ENCODE measurements at regions not wholly inside any gene's neighbourhood (a gene's known extent, or its start where the extent isn't known, plus 50 kb on each side); places are given as distances from the start of the nearest gene placed in this dataset.

DNA sequence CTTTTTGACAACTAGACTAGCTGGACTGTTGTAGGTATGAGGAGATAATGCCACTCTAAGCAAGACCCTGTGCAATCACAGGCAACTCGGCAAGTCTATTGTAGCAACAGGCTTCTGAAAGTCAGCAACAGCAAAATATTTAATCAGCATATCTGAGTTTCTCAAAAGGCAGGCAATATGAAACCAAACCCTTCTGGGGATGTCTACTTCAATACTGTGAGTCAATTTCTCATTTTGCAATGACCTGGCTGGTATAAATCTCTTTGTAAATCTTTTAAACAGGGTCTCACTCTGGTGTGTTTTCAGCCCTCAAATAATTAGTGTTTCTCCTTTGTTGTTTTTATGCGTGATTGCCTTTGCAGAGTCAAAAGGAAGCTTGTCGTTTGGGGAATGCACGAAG is 1044.5 kb downstream of the NTRK3 start (continued):
- TF ChIP-seq, protein P1, sequence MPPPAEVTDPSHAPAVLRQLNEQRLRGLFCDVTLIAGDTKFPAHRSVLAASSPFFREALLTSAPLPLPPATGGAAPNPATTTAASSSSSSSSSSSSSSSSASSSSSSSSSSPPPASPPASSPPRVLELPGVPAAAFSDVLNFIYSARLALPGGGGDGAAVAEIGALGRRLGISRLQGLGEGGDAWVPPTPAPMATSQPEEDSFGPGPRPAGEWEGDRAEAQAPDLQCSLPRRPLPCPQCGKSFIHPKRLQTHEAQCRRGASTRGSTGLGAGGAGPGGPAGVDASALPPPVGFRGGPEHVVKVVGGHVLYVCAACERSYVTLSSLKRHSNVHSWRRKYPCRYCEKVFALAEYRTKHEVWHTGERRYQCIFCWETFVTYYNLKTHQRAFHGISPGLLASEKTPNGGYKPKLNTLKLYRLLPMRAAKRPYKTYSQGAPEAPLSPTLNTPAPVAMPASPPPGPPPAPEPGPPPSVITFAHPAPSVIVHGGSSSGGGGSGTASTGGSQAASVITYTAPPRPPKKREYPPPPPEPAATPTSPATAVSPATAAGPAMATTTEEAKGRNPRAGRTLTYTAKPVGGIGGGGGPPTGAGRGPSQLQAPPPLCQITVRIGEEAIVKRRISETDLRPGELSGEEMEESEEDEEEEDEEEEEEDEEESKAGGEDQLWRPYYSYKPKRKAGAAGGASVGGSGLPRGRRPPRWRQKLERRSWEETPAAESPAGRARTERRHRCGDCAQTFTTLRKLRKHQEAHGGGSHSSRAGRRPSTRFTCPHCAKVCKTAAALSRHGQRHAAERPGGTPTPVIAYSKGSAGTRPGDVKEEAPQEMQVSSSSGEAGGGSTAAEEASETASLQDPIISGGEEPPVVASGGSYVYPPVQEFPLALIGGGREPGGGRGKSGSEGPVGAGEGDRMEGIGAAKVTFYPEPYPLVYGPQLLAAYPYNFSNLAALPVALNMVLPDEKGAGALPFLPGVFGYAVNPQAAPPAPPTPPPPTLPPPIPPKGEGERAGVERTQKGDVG (CRISPR knock-in tag; IDR thresholded peaks at IDR 0.05; ENCODE audit: borderline replicate concordance) = no peak
- no peak for TF ChIP-seq ZNF749 (CRISPR knock-in tag; IDR thresholded peaks at IDR 0.05; ENCODE audit: borderline replicate concordance)
- TF ChIP-seq, protein P2, sequence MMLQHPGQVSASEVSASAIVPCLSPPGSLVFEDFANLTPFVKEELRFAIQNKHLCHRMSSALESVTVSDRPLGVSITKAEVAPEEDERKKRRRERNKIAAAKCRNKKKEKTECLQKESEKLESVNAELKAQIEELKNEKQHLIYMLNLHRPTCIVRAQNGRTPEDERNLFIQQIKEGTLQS (CRISPR knock-in tag; IDR thresholded peaks at IDR 0.05) = no peak
- no peak for TF ChIP-seq ZNF101 (CRISPR knock-in tag; IDR thresholded peaks at IDR 0.05; ENCODE audit: borderline replicate concordance, low read depth)
- no peak for TF ChIP-seq ZNF460 (CRISPR knock-in tag; IDR thresholded peaks at IDR 0.05; ENCODE audit: borderline replicate concordance)
- TF ChIP-seq ZIK1 (CRISPR knock-in tag; IDR thresholded peaks at IDR 0.05; ENCODE audit: borderline replicate concordance, low read depth) = no peak
- no peak for TF ChIP-seq MEIS2 (CRISPR knock-in tag; IDR thresholded peaks at IDR 0.05)

DNA sequence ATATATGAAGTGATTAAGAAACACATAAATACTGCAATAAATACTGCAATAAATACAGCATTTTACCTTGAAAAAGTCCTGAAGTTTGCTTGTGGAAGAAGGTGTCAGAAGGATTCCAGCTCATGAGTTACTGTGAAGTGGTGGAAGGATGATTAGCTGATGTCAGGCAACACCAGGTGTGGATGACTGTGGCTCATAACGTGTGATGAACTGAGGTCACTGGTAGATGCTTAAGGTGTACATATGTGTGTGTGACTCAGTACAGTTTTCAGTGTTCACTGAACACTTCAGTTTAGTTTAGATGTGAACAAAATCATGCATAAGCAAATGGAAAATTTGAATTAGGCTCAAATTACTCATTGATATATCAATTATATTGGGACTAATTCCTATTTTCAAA is 1045.0 kb downstream of the NTRK3 start:
- H3K9me3 ChIP-seq (ENCODE audit: low read length) = peaks cover 97% of the 10 kb centered on the region
- TF ChIP-seq ZNF781 (CRISPR knock-in tag; IDR thresholded peaks at IDR 0.05; ENCODE audit: borderline replicate concordance, not compliant biosample characterization) = no peak
- no peak for TF ChIP-seq KLF13 (CRISPR knock-in tag; IDR thresholded peaks at IDR 0.05)
- no peak for TF ChIP-seq THYN1 (CRISPR knock-in tag; IDR thresholded peaks at IDR 0.05; ENCODE audit: borderline replicate concordance, low read depth)
- no peak overlapping the region for H3K9ac ChIP-seq (ENCODE audit: insufficient read depth, low read depth, low read length)
- intact Hi-C loops (cut with micrococcal nuclease; ENCODE audit: unreplicated experiment) = no loop called here
- ChIA-PET CTCF (ENCODE audit: low intra/inter-chr PET ratio, low total read pairs) (no interaction called here), POLR2A (no interaction called here)
- no peaks in the 10 kb centered on the region for H3K27me3 ChIP-seq (ENCODE audit: control insufficient read depth in 1 of 2, insufficient read depth in 2 of 2, low read length in 2 of 2)
- BruUV-seq (replicated peaks) = no TSS peak
- no peaks in the 10 kb centered on the region for H3K36me3 ChIP-seq (replicated peaks in 1 of 2; ENCODE audit: control insufficient read depth in 1 of 2, insufficient read depth in 2 of 2, low read length in 2 of 2)
- H2AFZ ChIP-seq (ENCODE audit: low read length) = no peak overlapping the region
- H3K79me2 ChIP-seq (ENCODE audit: insufficient read depth, low read length) = no peaks in the 10 kb centered on the region
- FAIRE-seq = no peak
- no peaks in the 10 kb centered on the region for H4K20me1 ChIP-seq (ENCODE audit: insufficient read depth, low read length)
- no peaks in the 10 kb centered on the region for H3K4me1 ChIP-seq (ENCODE audit: insufficient read depth, low read length)
- H3K4me3 ChIP-seq (replicated peaks in 1 of 3; ENCODE audit: insufficient read depth in 1 of 3, low read depth in 2 of 3, low read length in 3 of 3) = no peak overlapping the region
- in situ Hi-C loops (cut with HindIII; ENCODE audit: extremely low pct_ligation_motif_present, low pct_unique_long_range_greater_than_20kb) = no loop called here
- H3K4me2 ChIP-seq (ENCODE audit: low read depth, low read length) = no peak overlapping the region
- WGBS (ENCODE audit: low lambda C conversion rate) = 7% methylated on average over 1 of the region's 1 CpG
- ATAC-seq = no peak
- H3K27ac ChIP-seq (ENCODE audit: extremely low read length, insufficient read depth, low read length) = no peak overlapping the region
- no peak for DNase-seq (ENCODE audit: low spot score)

Measured in HepG2 (cell line).